SK-N-SH (cell line): ENCODE measurements at regions not wholly inside any gene's neighbourhood (a gene's known extent, or its start where the extent isn't known, plus 50 kb on each side); places are given as distances from the start of the nearest gene placed in this dataset.

Experiments
- EP300 ChIP-seq, 2 experiments: IDR thresholded peaks; 2 replicates each; pipeline versions ENCODE4 v1.4.0 to v1.6.1; 2012; ENCODE audit warnings: borderline replicate concordance in 1 of 2, low read depth in 1 of 2, low read length in 1 of 2
- RCOR1 ChIP-seq: fragments of 150-350 bp; IDR thresholded peaks from 2 replicates; pipeline ENCODE4 v1.6.1; 2017; ENCODE audit warnings: antibody characterized with exemption, low read length
- RFX5 ChIP-seq: IDR thresholded peaks from 2 replicates; pipeline ENCODE4 v1.6.1; 2012; ENCODE audit warnings: mild to moderate bottlenecking, improper control_type of control experiment, low read length

DNA sequence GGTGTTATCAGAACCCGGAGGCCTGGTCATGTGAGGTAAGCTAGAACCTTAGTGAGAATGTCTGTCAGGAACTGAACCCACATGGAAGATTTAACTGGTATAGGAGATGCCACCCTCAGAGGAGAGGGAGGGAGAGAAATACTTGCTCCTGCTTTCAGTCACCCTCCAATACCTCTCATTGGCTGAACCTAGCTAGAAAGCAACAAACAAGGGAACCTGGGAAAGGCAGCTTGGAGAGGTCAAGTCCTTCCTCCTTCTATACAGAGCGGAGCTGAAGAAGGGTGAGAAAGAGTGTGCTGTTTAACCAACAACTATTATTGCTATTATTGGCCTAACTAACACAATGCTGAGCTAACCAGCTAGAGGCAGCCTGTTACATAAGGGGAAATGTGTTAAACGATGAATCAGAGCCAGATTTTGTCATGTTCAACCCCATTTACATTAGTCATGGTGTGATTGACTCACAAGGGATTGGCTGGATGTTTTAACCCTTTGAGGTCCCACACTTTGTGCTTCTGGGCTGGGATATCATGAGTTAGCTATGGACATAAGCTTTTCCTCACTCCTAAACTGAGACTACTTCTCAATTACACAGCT, 96.5 kb upstream of the ESX1 start:
- TF ChIP-seq EP300 (IDR thresholded peaks at IDR 0.05; ENCODE audit: borderline replicate concordance in 1 of 2, low read depth in 1 of 2, low read length in 1 of 2) (no peak), RFX5 (no peak), RCOR1 (no peak)
